ENCODE measurements at regions not wholly inside any gene's neighbourhood (a gene's known extent, or its start where the extent isn't known, plus 50 kb on each side); places are given as distances from the start of the nearest gene placed in this dataset.

- no peak for TF ChIP-seq CTCF (IDR thresholded peaks at IDR 0.05)
- no peak for TF ChIP-seq POLR2A (IDR thresholded peaks at IDR 0.05)
Measured at GRCh38 chr13:61905054-61905453, 489.4 kb upstream of the PCDH20 start.

Data from ovary (tissue), 3 donors.